Endodermal cell (in vitro differentiated cells): ENCODE measurements at regions not wholly inside any gene's neighbourhood (a gene's known extent, or its start where the extent isn't known, plus 50 kb on each side); places are given as distances from the start of the nearest gene placed in this dataset.

Experiments
- DNase-seq: peaks from one replicate; pipeline ENCODE4 v3.0.0-alpha.2; 2017
- H3K27ac ChIP-seq: 2 replicates; pipeline ENCODE4 v1.5.1; 2013; ENCODE audit warnings: mild to moderate bottlenecking, low read depth, low read length, moderate library complexity
- H3K27me3 ChIP-seq: 2 replicates; pipeline ENCODE4 v1.6.1; 2013; ENCODE audit warnings: mild to moderate bottlenecking, low read length, moderate library complexity; ENCODE audit not compliant: insufficient read depth, control insufficient read depth, poor library complexity, severe bottlenecking
- H3K36me3 ChIP-seq: 2 replicates; pipeline ENCODE4 v1.7.0; 2013; ENCODE audit warnings: mild to moderate bottlenecking, low read length, moderate library complexity; ENCODE audit not compliant: control insufficient read depth, insufficient read depth
- H3K4me1 ChIP-seq: one replicate; pipeline ENCODE4 v1.7.0; 2013; ENCODE audit warnings: low read length; ENCODE audit not compliant: control insufficient read depth, insufficient read depth
- H3K4me3 ChIP-seq: 2 replicates; pipeline ENCODE4 v1.5.1; 2013; ENCODE audit warnings: mild to moderate bottlenecking, low read length, moderate library complexity
- H3K9ac ChIP-seq: 2 replicates; pipeline ENCODE4 v1.6.1; 2013; ENCODE audit warnings: mild to moderate bottlenecking, low read length, moderate library complexity; ENCODE audit not compliant: poor library complexity, severe bottlenecking; ENCODE audit errors: extremely low read depth
- H3K9me3 ChIP-seq: 2 replicates; pipeline ENCODE4 v1.6.1; 2013; ENCODE audit warnings: mild to moderate bottlenecking, low read length, moderate library complexity; ENCODE audit not compliant: control insufficient read depth
- H3K27ac Mint-ChIP-seq: 2 replicates; pipeline ENCODE4 v1.8.0; 2020; ENCODE audit warnings: mixed read lengths
- H3K27me3 Mint-ChIP-seq: 2 replicates; pipeline ENCODE4 v1.8.0; 2021; ENCODE audit warnings: mild to moderate bottlenecking, mixed read lengths; ENCODE audit not compliant: insufficient read depth
- H3K36me3 Mint-ChIP-seq: 2 replicates; pipeline ENCODE4 v1.8.0; 2020; ENCODE audit warnings: low read depth, mixed read lengths
- H3K4me1 Mint-ChIP-seq: 2 replicates; pipeline ENCODE4 v1.8.0; 2020; ENCODE audit warnings: mixed read lengths
- H3K4me3 Mint-ChIP-seq: 2 replicates; pipeline ENCODE4 v1.8.0; 2020; ENCODE audit warnings: mild to moderate bottlenecking, moderate library complexity, mixed read lengths
- H3K9me3 Mint-ChIP-seq: 2 replicates; pipeline ENCODE4 v1.8.0; 2020; ENCODE audit warnings: mild to moderate bottlenecking, mixed read lengths
- CTCF ChIP-seq: fragments of 200-600 bp; sonication (generic); conservative IDR thresholded peaks from 2 replicates; pipeline ENCODE4 v1.5.0; 2021; ENCODE audit warnings: antibody characterized with exemption, mild to moderate bottlenecking
- WGBS, 2 experiments: methylation state at CpG; one replicate each; pipeline versions ENCODE4 v1.1.5 to v1.1.7; 2013; ENCODE audit warnings: missing lambda C conversion rate in 2 of 2, mixed read lengths in 1 of 2; ENCODE audit not compliant: insufficient coverage in 1 of 2, insufficient read length in 1 of 2; 5-methylcytosine and 5-hydroxymethylcytosine counted together

- Histone ChIP-seq H3K4me1 (peaks cover 3% of the 10 kb centered on the region), H3K27me3 (no peaks in the 10 kb centered on the region), H3K9me3 (peaks cover 17% of the 10 kb centered on the region), H3K9ac (no peak overlapping the region), H3K4me3 (peak overlapping the region; percentile 15), H3K27ac (no peak overlapping the region), H3K36me3 (no peaks in the 10 kb centered on the region)
- no peaks in the 10 kb centered on the region for H3K36me3 Mint-ChIP-seq
- WGBS, 2 experiments, result 64 to 74% methylated on average over 6 to 7 of the region's 7 CpGs
- TF ChIP-seq CTCF, result no peak
- H3K9me3 Mint-ChIP-seq, result peaks cover 20% of the 10 kb centered on the region
- H3K4me3 Mint-ChIP-seq, result no peak overlapping the region
- H3K27ac Mint-ChIP-seq, result no peak overlapping the region
- peak; percentile 91 for DNase-seq
- H3K27me3 Mint-ChIP-seq, result peaks cover 22% of the 10 kb centered on the region
- H3K4me1 Mint-ChIP-seq, result peaks cover 13% of the 10 kb centered on the region
These were observed 88.8 kb upstream of the ANKFN1 start for GRCh38 chr17:56064506-56064905.

GRCh38 chr17:56074361-56074890, 78.8 kb upstream of the ANKFN1 start:
- Mint-ChIP-seq H3K36me3 (no peaks in the 10 kb centered on the region), H3K4me1 (no peaks in the 10 kb centered on the region), H3K27ac (no peak overlapping the region), H3K4me3 (no peak overlapping the region), H3K9me3 (no peaks in the 10 kb centered on the region), H3K27me3 (peaks cover 2% of the 10 kb centered on the region)
- DNase-seq, result no peak
- H3K27me3 ChIP-seq, result no peaks in the 10 kb centered on the region
- H3K4me3 ChIP-seq, result no peak overlapping the region
- no peaks in the 10 kb centered on the region for H3K9me3 ChIP-seq
- WGBS, 2 experiments, result 88 to 90% methylated on average over 4 to 6 of the region's 6 CpGs
- H3K9ac ChIP-seq, result no peak overlapping the region
- no peaks in the 10 kb centered on the region for H3K36me3 ChIP-seq
- no peak for TF ChIP-seq CTCF
- no peak overlapping the region for H3K27ac ChIP-seq
- H3K4me1 ChIP-seq, result no peaks in the 10 kb centered on the region

- no peaks in the 10 kb centered on the region for H3K36me3 Mint-ChIP-seq
These were observed 76.3 kb upstream of the ANKFN1 start for GRCh38 chr17:56076980-56077379.

More at GRCh38 chr17:56076980-56077379, 76.3 kb upstream of the ANKFN1 start:
- no peaks in the 10 kb centered on the region for H3K27me3 ChIP-seq
- DNase-seq, result no peak
- no peak overlapping the region for H3K9ac ChIP-seq
- no peak overlapping the region for H3K4me3 ChIP-seq
- no peak overlapping the region for H3K27ac ChIP-seq
- H3K4me1 Mint-ChIP-seq, result no peaks in the 10 kb centered on the region
- H3K9me3 ChIP-seq, result no peaks in the 10 kb centered on the region
- H3K9me3 Mint-ChIP-seq, result no peaks in the 10 kb centered on the region
- no peaks in the 10 kb centered on the region for H3K4me1 ChIP-seq
- H3K27ac Mint-ChIP-seq, result no peak overlapping the region
- TF ChIP-seq CTCF, result no peak
- no peaks in the 10 kb centered on the region for H3K27me3 Mint-ChIP-seq
- no peaks in the 10 kb centered on the region for H3K36me3 ChIP-seq
- H3K4me3 Mint-ChIP-seq, result no peak overlapping the region
